ENCODE measurements at regions not wholly inside any gene's neighbourhood (a gene's known extent, or its start where the extent isn't known, plus 50 kb on each side); places are given as distances from the start of the nearest gene placed in this dataset.
"Not testable (repeated sequence)": the region's sequence is repeated elsewhere in the genome, so short reads cannot be mapped to it uniquely, and the experiment has no call there.

- Mint-ChIP-seq H3K9me3 (peaks cover 0 to 16% (median 0%) of the 10 kb centered on the region in 9 donors), H3K27me3 (peaks cover 0 to 11% (median 5%) of the 10 kb centered on the region in 5 donors)
- H3K4me3 Mint-ChIP-seq, H3K36me3 Mint-ChIP-seq, POLR2A ChIA-PET, H3K27ac Mint-ChIP-seq, ATAC-seq, DNase-seq, H3K4me1 Mint-ChIP-seq: not testable (repeated sequence)
Observed at GRCh38 chr6:17216972-17217371, 64.2 kb upstream of the RBM24 start.

- POLR2A ChIA-PET = interaction anchor here (0.5 kb wide), 1 partner anchor 166 kb away, joined by 4 read pairs; no protein-coding TSS in a partner anchor
- DNase-seq (no peak), ATAC-seq (no peak)
- H3K27ac Mint-ChIP-seq = no peak overlapping the region
- peaks cover 0 to 16% (median 0%) of the 10 kb centered on the region in 9 donors for H3K9me3 Mint-ChIP-seq
- no peak overlapping the region for H3K4me3 Mint-ChIP-seq
- peaks cover 0 to 11% (median 5%) of the 10 kb centered on the region in 5 donors for H3K27me3 Mint-ChIP-seq
- peaks cover 0 to 2% (median 0%) of the 10 kb centered on the region in 3 donors for H3K36me3 Mint-ChIP-seq
- H3K4me1 Mint-ChIP-seq = no peaks in the 10 kb centered on the region
Observed at GRCh38 chr6:17218023-17218748, 63.0 kb upstream of the RBM24 start.

GRCh38 chr6:17218749-17219093 lies 62.4 kb upstream of the RBM24 start:
- Mint-ChIP-seq H3K4me3 (no peak overlapping the region), H3K9me3 (peaks cover 0 to 16% (median 0%) of the 10 kb centered on the region in 9 donors), H3K27ac (no peak overlapping the region), H3K36me3 (peaks cover 0 to 2% (median 0%) of the 10 kb centered on the region in 3 donors), H3K27me3 (peaks cover 0 to 11% (median 5%) of the 10 kb centered on the region in 5 donors), H3K4me1 (no peaks in the 10 kb centered on the region)
- ATAC-seq = no peak
- POLR2A ChIA-PET = no interaction called here
- DNase-seq = no peak

GRCh38 chr6:17219098-17219497 lies 62.1 kb upstream of the RBM24 start:
- Mint-ChIP-seq H3K27ac (peak overlapping the region in 1 of 10 donors; percentile 77), H3K27me3 (peaks cover 0 to 11% (median 5%) of the 10 kb centered on the region in 5 donors), H3K4me3 (no peak overlapping the region), H3K9me3 (peaks cover 0 to 16% (median 0%) of the 10 kb centered on the region in 9 donors), H3K4me1 (no peaks in the 10 kb centered on the region), H3K36me3 (peaks cover 0 to 2% (median 0%) of the 10 kb centered on the region in 3 donors)
- DNase-seq (no peak), ATAC-seq (no peak)
- POLR2A ChIA-PET = no interaction called here

GRCh38 chr6:17220040-17220910 lies 60.9 kb upstream of the RBM24 start:
- no peak overlapping the region for H3K4me3 Mint-ChIP-seq
- H3K36me3 Mint-ChIP-seq = peaks cover 0 to 2% (median 0%) of the 10 kb centered on the region in 3 donors
- peaks cover 0 to 12% (median 0%) of the 10 kb centered on the region in 9 donors for H3K9me3 Mint-ChIP-seq
- no peak overlapping the region for H3K27ac Mint-ChIP-seq
- POLR2A ChIA-PET = no interaction called here
- DNase-seq (no peak), ATAC-seq (no peak)
- no peaks in the 10 kb centered on the region for H3K4me1 Mint-ChIP-seq
- peaks cover 0 to 11% (median 5%) of the 10 kb centered on the region in 5 donors for H3K27me3 Mint-ChIP-seq

- H3K4me3 Mint-ChIP-seq = no peak overlapping the region
- peaks cover 0 to 7% (median 3%) of the 10 kb centered on the region in 5 donors for H3K27me3 Mint-ChIP-seq
- peaks cover 0 to 1% (median 0%) of the 10 kb centered on the region in 4 donors for H3K4me1 Mint-ChIP-seq
- peaks cover 0 to 2% (median 0%) of the 10 kb centered on the region in 3 donors for H3K36me3 Mint-ChIP-seq
- peaks cover 0 to 6% (median 0%) of the 10 kb centered on the region in 9 donors for H3K9me3 Mint-ChIP-seq
- ATAC-seq = no peak
- POLR2A ChIA-PET = no interaction called here
- DNase-seq = no peak
- H3K27ac Mint-ChIP-seq = no peak overlapping the region
Observed at GRCh38 chr6:17224056-17224455, 57.1 kb upstream of the RBM24 start.

GRCh38 chr6:17224501-17224900 lies 56.7 kb upstream of the RBM24 start:
- H3K9me3 Mint-ChIP-seq, ATAC-seq, H3K36me3 Mint-ChIP-seq, H3K27me3 Mint-ChIP-seq, POLR2A ChIA-PET, H3K4me3 Mint-ChIP-seq, DNase-seq, H3K27ac Mint-ChIP-seq, H3K4me1 Mint-ChIP-seq: not testable (repeated sequence)

- peaks cover 0 to 1% (median 0%) of the 10 kb centered on the region in 4 donors for H3K4me1 Mint-ChIP-seq
- peaks cover 0 to 6% (median 0%) of the 10 kb centered on the region in 9 donors for H3K9me3 Mint-ChIP-seq
- no peak for DNase-seq
- no peak for ATAC-seq
- H3K36me3 Mint-ChIP-seq = peaks cover 0 to under 1% (median 0%) of the 10 kb centered on the region in 3 donors
- peaks cover 0 to 12% (median 2%) of the 10 kb centered on the region in 5 donors for H3K27me3 Mint-ChIP-seq
- POLR2A ChIA-PET = no interaction called here
- no peak overlapping the region for H3K27ac Mint-ChIP-seq
- no peak overlapping the region for H3K4me3 Mint-ChIP-seq
Observed at GRCh38 chr6:17225767-17226630, 55.2 kb upstream of the RBM24 start.

- H3K36me3 Mint-ChIP-seq = peaks cover 0 to 1% (median 0%) of the 10 kb centered on the region in 3 donors
- H3K27ac Mint-ChIP-seq = no peak overlapping the region
- H3K9me3 Mint-ChIP-seq = peaks cover 0 to 6% (median 0%) of the 10 kb centered on the region in 9 donors
- no peak for DNase-seq
- H3K4me3 Mint-ChIP-seq = no peak overlapping the region
- no peak for ATAC-seq
- POLR2A ChIA-PET = no interaction called here
- peaks cover 0 to 2% (median 0%) of the 10 kb centered on the region in 4 donors for H3K4me1 Mint-ChIP-seq
- H3K27me3 Mint-ChIP-seq = peaks cover 2 to 12% (median 4%) of the 10 kb centered on the region in 5 donors
Observed at GRCh38 chr6:17226786-17227233, 54.4 kb upstream of the RBM24 start.

- Mint-ChIP-seq H3K4me1 (peaks cover 0 to 3% (median 0%) of the 10 kb centered on the region in 4 donors), H3K36me3 (peaks cover 0 to 5% (median 0%) of the 10 kb centered on the region in 3 donors), H3K9me3 (peaks cover 0 to 8% (median 2%) of the 10 kb centered on the region in 9 donors), H3K27ac (no peak overlapping the region), H3K4me3 (no peak overlapping the region), H3K27me3 (peaks cover 3 to 12% (median 5%) of the 10 kb centered on the region in 5 donors)
- POLR2A ChIA-PET = no interaction called here
- DNase-seq = no peak
- ATAC-seq = no peak
Observed at GRCh38 chr6:17227403-17227802, 53.8 kb upstream of the RBM24 start.
